Endothelial cell of umbilical vein (primary cell): ENCODE measurements at regions not wholly inside any gene's neighbourhood (a gene's known extent, or its start where the extent isn't known, plus 50 kb on each side); places are given as distances from the start of the nearest gene placed in this dataset.

Experiments
- BruUV-seq: library from RNA; stranded (reverse); fragments of 400-500 nt; replicated peaks from 2 replicates; lab custom pipeline; 2021; lab: Mats Ljungman, UMichigan
- CTCF ChIA-PET: fragments of 300-600, 350-600 bp; sonication (Branson Sonifier 250); formaldehyde crosslinking; loops from one replicate; lab custom pipeline; 2021; ENCODE audit warnings: antibody characterized with exemption, inconsistent platforms; lab: Charles Lee
- POLR2A ChIA-PET: fragments of 300-600, 350-600 bp; sonication (Branson Sonifier 250); formaldehyde crosslinking; loops from one replicate; lab custom pipeline; 2021; ENCODE audit warnings: antibody characterized with exemption, inconsistent platforms; lab: Charles Lee
- DNase-seq: peaks from one replicate; pipeline ENCODE4 v3.0.0-alpha.2; 2011; ENCODE audit warnings: low read depth, low spot score
- FAIRE-seq: peaks from 2 replicates; lab custom pipeline; 2011; peaks lifted over from hg19 to GRCh38; lab: Jason Lieb, UNC
- H2AFZ ChIP-seq: 2 replicates; pipeline ENCODE4 v1.6.0; 2012; ENCODE audit warnings: low read depth, low read length, control low read depth, inconsistent platforms
- H3K27ac ChIP-seq: 2 replicates; pipeline ENCODE4 v1.5.1; 2011; ENCODE audit warnings: low read depth, mild to moderate bottlenecking, control low read depth, low read length, moderate library complexity; ENCODE audit not compliant: insufficient read depth
- H3K27me3 ChIP-seq, 2 experiments: 2 replicates each; pipeline versions ENCODE4 v1.6.0 to v1.6.1; 2011; ENCODE audit warnings: low read length in 2 of 2, mixed read lengths in 1 of 2; ENCODE audit not compliant: control insufficient read depth in 2 of 2, insufficient read depth in 2 of 2
- H3K36me3 ChIP-seq, 2 experiments: 2 replicates in 1 of 2; 3 replicates in 1 of 2; pipeline ENCODE4 v1.5.1; 2011; ENCODE audit warnings: low read length in 2 of 2, mild to moderate bottlenecking in 1 of 2, moderate library complexity in 1 of 2; ENCODE audit not compliant: control insufficient read depth in 2 of 2, insufficient read depth in 2 of 2; ENCODE audit errors: extremely low read depth in 1 of 2
- H3K4me1 ChIP-seq: 3 replicates; pipeline ENCODE4 v1.5.1; 2011; ENCODE audit warnings: mild to moderate bottlenecking, low read length; ENCODE audit not compliant: control insufficient read depth, insufficient read depth; ENCODE audit errors: extremely low read depth
- H3K4me2 ChIP-seq: 2 replicates; pipeline ENCODE4 v1.6.1; 2011; ENCODE audit warnings: low read length, control low read depth, mixed read lengths; ENCODE audit not compliant: insufficient read depth
- H3K4me3 ChIP-seq, 3 experiments: fragments of 200-600 bp in 1 of 3; sonication (generic), shearing (Covaris generic) in 1 of 3; replicated peaks in 1 of 3; 2 replicates each; pipeline ENCODE4 v1.5.1; 2011 to 2016; ENCODE audit warnings: control low read depth in 3 of 3, low read length in 3 of 3, mild to moderate bottlenecking in 2 of 3, inconsistent platforms in 1 of 3, low read depth in 1 of 3, moderate library complexity in 1 of 3; ENCODE audit not compliant: insufficient read depth in 1 of 3
- H3K79me2 ChIP-seq: 2 replicates; pipeline ENCODE4 v1.6.0; 2012; ENCODE audit warnings: low read length, inconsistent platforms; ENCODE audit not compliant: control insufficient read depth, insufficient read depth
- H3K9ac ChIP-seq: replicated peaks from 2 replicates; pipeline ENCODE3; 2011; ENCODE audit warnings: low read length, control low read depth; ENCODE audit not compliant: insufficient read depth; ENCODE audit errors: extremely low read depth
- H3K9me1 ChIP-seq: replicated peaks from 3 replicates; pipeline ENCODE4 v1.6.0; 2011; ENCODE audit warnings: mild to moderate bottlenecking, low read length; ENCODE audit not compliant: control insufficient read depth, insufficient read depth; ENCODE audit errors: extremely low read depth
- H3K9me3 ChIP-seq: replicated peaks from 2 replicates; pipeline ENCODE4 v1.5.1; 2012; ENCODE audit warnings: low read length, inconsistent platforms; ENCODE audit not compliant: control insufficient read depth, insufficient read depth
- H4K20me1 ChIP-seq: replicated peaks from 2 replicates; pipeline ENCODE3; 2011; ENCODE audit warnings: mild to moderate bottlenecking, low read length; ENCODE audit not compliant: control insufficient read depth, insufficient read depth; ENCODE audit errors: extremely low read depth
- EZH2 ChIP-seq: IDR thresholded peaks from 2 replicates; pipeline ENCODE4 v1.6.1; 2012; ENCODE audit warnings: borderline replicate concordance, low read depth, mild to moderate bottlenecking, moderate library complexity, low read length, inconsistent platforms; ENCODE audit not compliant: severe bottlenecking
- FOS ChIP-seq: IDR thresholded peaks from 2 replicates; pipeline ENCODE4 v1.6.1; 2011; ENCODE audit warnings: mild to moderate bottlenecking, low read length, moderate library complexity, borderline replicate concordance; ENCODE audit not compliant: insufficient read depth
- GATA2 ChIP-seq: IDR thresholded peaks from 2 replicates; pipeline ENCODE4 v1.7.0; 2011; ENCODE audit warnings: low read depth, mild to moderate bottlenecking, moderate library complexity, mixed read lengths, low read length; ENCODE audit not compliant: insufficient read length, insufficient read depth
- MYC ChIP-seq: IDR thresholded peaks from one replicate; pipeline ENCODE4 v1.6.1; 2011; ENCODE audit warnings: mild to moderate bottlenecking, low read depth, low read length
- POLR2A ChIP-seq: IDR thresholded peaks from 2 replicates; pipeline ENCODE4 v1.6.1; 2012; ENCODE audit warnings: low read depth, mild to moderate bottlenecking, control low read depth, low read length
- dilution Hi-C: fragments of 300-500 bp; cut with MboI; formaldehyde crosslinking; loops from one replicate; pipeline ENCODE4 v1.15.0; 2019; ENCODE audit warnings: low sequenced_read_pairs; ENCODE audit not compliant: extremely low pct_ligation_motif_present
- intact Hi-C: fragments of 100-400 bp; cut with micrococcal nuclease; formaldehyde crosslinking; loops from one replicate; pipeline ENCODE4 v1.10.0; 2022
- TF ChIP-seq, protein P1 (sequence below), 2 donors: IDR thresholded peaks; 1 replicate in 1 of 2; 2 replicates in 1 of 2; pipeline ENCODE4 v1.5.1; 2011; ENCODE audit warnings: low read length in 2 of 2, mild to moderate bottlenecking in 2 of 2, moderate library complexity in 2 of 2, control low read depth in 1 of 2, inconsistent platforms in 1 of 2, low read depth in 1 of 2; ENCODE audit not compliant: insufficient read depth in 1 of 2; ENCODE audit errors: extremely low read depth in 1 of 2

DNA sequence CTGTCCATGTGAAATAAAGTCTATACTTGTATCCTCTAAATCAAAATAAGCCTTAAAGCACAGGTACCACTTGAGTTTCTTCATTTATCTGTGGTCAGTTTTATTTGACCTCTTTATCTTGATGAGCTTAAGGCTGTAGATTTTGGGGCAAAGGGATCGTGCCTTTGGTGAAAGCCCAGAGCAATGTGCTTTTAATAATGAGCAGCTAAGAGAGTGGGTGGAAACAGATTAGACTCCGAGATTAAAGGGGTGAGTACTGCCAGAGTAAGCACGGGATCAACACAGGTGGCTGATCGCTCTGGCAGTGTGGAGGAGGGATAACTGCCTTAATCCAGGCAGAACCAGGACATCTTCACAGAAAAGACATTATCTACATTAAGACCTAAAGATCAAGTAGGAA, 280.4 kb downstream of the TDRD15 start:
- TF ChIP-seq GATA2: no peak
- TF ChIP-seq FOS: no peak
- TF ChIP-seq, protein P1, sequence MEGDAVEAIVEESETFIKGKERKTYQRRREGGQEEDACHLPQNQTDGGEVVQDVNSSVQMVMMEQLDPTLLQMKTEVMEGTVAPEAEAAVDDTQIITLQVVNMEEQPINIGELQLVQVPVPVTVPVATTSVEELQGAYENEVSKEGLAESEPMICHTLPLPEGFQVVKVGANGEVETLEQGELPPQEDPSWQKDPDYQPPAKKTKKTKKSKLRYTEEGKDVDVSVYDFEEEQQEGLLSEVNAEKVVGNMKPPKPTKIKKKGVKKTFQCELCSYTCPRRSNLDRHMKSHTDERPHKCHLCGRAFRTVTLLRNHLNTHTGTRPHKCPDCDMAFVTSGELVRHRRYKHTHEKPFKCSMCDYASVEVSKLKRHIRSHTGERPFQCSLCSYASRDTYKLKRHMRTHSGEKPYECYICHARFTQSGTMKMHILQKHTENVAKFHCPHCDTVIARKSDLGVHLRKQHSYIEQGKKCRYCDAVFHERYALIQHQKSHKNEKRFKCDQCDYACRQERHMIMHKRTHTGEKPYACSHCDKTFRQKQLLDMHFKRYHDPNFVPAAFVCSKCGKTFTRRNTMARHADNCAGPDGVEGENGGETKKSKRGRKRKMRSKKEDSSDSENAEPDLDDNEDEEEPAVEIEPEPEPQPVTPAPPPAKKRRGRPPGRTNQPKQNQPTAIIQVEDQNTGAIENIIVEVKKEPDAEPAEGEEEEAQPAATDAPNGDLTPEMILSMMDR (IDR thresholded peaks at IDR 0.05; ENCODE audit: extremely low read depth in 1 of 2, insufficient read depth in 1 of 2, low read depth in 1 of 2, low read length in 2 of 2): no peak
- TF ChIP-seq MYC: no peak
- TF ChIP-seq EZH2: no peak
- no peak for TF ChIP-seq POLR2A

More for the DNA sequence above, 280.4 kb downstream of the TDRD15 start:
- POLR2A ChIA-PET: no interaction called here
- H3K9ac ChIP-seq: no peak overlapping the region
- no peaks in the 10 kb centered on the region for H3K9me1 ChIP-seq
- CTCF ChIA-PET: no interaction called here
- no peak overlapping the region for H3K27ac ChIP-seq
- H3K9me3 ChIP-seq: peaks cover 12% of the 10 kb centered on the region
- dilution Hi-C loops: no loop called here
- H3K27me3 ChIP-seq: no peaks in the 10 kb centered on the region
- no peak overlapping the region for H3K4me3 ChIP-seq
- no peaks in the 10 kb centered on the region for H3K36me3 ChIP-seq
- intact Hi-C loops: no loop called here
- H2AFZ ChIP-seq: no peak overlapping the region
- H3K4me1 ChIP-seq: no peaks in the 10 kb centered on the region
- no peaks in the 10 kb centered on the region for H3K79me2 ChIP-seq
- FAIRE-seq (no peak), DNase-seq (no peak)
- no peak overlapping the region for H3K4me2 ChIP-seq
- BruUV-seq: no TSS peak
- no peaks in the 10 kb centered on the region for H4K20me1 ChIP-seq
